PC-9 (cell line): ENCODE measurements at regions not wholly inside any gene's neighbourhood (a gene's known extent, or its start where the extent isn't known, plus 50 kb on each side); places are given as distances from the start of the nearest gene placed in this dataset.

Experiments
- EZH2 ChIP-seq: fragments of 200-600 bp; sonication (generic); IDR thresholded peaks from 2 replicates; pipeline ENCODE4 v1.8.0; 2017; ENCODE audit warnings: antibody characterized with exemption, low read depth
- TF ChIP-seq, protein P1 (sequence below): fragments of 200-600 bp; sonication (generic); conservative IDR thresholded peaks from 2 replicates; pipeline ENCODE4 v1.6.1; 2017; ENCODE audit warnings: mixed run types, antibody characterized with exemption, mild to moderate bottlenecking, moderate library complexity

DNA sequence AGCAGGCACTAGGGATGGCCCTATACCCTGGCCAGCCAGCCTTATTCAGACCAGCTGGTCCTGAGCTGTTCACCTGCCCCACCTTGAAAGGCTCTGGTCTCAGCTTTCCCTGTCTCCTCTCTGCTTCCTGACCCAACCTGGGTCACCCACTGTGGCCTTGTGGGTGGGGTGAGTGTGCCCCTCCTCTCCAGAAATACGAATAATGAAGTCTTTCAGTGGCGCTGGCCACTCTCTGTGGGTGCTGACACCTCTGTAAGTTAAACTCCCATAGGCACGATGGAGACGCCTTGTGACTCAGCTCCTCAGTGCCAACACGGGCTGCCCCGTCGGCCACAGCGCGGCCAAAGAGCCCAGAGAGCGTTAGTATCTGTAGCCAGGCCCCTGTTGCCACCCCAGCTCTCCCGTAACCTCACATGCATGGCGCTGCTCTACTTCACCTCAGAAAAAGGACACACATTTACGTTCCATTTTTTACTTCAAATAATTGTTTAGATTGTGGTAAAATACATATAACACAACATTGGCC lies 74.6 kb upstream of the SEPTIN5 start:
- TF ChIP-seq, protein P1, sequence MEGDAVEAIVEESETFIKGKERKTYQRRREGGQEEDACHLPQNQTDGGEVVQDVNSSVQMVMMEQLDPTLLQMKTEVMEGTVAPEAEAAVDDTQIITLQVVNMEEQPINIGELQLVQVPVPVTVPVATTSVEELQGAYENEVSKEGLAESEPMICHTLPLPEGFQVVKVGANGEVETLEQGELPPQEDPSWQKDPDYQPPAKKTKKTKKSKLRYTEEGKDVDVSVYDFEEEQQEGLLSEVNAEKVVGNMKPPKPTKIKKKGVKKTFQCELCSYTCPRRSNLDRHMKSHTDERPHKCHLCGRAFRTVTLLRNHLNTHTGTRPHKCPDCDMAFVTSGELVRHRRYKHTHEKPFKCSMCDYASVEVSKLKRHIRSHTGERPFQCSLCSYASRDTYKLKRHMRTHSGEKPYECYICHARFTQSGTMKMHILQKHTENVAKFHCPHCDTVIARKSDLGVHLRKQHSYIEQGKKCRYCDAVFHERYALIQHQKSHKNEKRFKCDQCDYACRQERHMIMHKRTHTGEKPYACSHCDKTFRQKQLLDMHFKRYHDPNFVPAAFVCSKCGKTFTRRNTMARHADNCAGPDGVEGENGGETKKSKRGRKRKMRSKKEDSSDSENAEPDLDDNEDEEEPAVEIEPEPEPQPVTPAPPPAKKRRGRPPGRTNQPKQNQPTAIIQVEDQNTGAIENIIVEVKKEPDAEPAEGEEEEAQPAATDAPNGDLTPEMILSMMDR = no peak
- no peak for TF ChIP-seq EZH2
